ENCODE measurements at regions not wholly inside any gene's neighbourhood (a gene's known extent, or its start where the extent isn't known, plus 50 kb on each side); places are given as distances from the start of the nearest gene placed in this dataset.

DNA sequence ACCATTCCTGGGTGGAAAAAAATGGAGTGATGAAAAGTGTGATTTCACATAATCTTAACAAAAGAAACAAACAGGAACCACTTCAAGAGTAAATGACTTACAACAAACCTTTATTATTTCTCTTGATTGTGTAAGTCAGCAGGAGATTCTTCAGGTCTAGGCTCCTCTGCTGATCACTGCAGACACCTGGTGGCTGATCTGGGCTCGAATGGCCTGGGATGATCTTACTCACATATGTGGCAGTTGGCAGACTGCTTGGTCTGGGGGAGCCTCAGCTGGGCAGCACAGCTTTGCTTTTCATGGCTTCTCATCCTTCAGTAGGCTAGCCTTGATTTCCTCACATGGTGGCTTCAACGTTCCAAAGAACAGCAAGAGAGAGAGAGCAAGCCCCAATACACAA, 215.4 kb upstream of the PRICKLE1 start:
- DNase-seq (ENCODE audit: low read depth) = no peak

DNA sequence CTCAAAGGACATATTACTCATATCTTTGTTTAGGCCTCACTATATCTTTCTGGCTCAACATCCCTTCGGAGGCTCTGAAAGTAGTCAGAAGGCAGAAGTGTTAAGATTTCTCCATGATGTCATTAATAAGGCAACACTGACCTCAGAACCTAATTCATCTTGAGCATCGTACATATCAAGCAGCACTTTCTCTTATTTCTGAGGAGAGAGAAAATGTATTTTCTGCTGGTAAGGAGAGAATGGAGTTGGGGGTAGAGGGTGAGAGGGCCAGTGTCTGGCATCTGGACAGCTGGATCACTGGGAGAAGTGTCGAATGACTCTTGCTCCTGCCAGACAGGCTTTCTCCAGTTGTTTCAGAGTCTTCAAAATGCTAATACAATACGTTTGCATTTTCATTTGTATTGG, 213.2 kb upstream of the PRICKLE1 start:
- DNase-seq (ENCODE audit: low read depth) = peak; percentile 36

DNA sequence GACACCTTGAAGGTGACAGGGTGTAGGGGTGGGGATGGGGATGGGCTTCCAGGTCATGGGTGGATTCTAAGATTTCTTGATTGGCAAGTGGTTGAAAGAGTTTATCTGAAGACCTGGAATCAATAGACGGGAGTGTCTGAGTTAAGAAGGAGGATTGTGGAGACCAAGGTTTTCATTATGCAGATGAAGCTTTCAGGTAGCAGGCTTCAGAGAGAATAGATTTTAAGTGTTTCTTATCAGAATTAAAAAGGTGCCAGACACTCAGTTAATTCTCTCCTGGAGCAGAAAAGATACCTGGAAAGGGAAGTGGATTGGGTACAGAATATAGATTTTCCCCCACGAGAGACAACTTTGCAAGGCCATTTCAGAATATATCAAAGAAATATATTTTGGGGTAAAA, 211.7 kb upstream of the PRICKLE1 start:
- no peak for DNase-seq (ENCODE audit: low read depth)

DNA sequence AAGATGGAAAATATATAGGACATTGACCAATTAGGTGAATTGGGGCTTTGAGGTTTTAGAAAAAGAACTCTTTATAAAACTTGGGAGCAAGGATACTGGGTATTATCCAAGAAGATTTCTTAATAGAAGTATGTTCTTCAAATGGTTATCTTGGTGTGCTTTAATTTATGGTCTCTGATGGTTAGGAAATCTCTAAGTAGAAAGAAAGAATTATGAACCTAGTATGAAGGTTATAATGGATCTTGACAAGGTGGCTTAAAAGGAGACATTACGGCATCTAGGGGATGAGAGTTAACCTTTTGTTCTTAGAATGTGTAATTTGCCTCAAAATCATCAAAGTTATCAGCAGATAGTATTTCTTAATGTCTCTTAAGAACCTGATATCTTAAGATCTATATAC, 210.4 kb upstream of the PRICKLE1 start:
- no peak for DNase-seq (ENCODE audit: low read depth)

DNA sequence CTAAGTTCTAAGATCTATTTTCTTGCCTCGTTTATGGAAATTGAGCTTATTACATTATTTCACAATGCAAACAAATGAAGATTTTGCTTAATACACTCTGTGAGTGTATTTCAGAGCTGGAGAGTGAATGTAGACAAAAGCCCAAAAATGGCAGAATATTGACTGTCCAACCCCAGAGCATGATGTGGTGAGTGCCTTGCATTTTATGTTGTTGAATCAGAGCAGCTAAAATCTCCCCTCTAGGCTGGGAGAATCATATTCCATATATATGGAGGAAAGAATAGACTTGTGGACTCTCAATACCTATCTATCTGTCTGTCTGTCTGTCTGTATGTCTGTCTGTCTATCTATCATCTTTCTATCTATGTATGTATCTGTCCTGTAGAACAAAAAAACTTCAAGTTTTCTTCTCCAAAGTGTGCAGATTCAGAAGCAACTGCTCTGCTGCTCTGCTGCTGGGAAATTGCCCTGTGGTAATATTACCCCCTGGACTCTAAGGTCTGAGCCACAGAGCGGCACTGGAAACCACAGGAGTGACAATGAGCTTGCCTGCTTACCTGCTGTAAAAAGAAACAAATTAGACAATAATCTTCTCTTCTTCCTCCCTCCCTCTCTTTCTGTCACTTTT, 209.4 kb upstream of the PRICKLE1 start:
- peak; percentile 66 for DNase-seq (ENCODE audit: low read depth)

DNA sequence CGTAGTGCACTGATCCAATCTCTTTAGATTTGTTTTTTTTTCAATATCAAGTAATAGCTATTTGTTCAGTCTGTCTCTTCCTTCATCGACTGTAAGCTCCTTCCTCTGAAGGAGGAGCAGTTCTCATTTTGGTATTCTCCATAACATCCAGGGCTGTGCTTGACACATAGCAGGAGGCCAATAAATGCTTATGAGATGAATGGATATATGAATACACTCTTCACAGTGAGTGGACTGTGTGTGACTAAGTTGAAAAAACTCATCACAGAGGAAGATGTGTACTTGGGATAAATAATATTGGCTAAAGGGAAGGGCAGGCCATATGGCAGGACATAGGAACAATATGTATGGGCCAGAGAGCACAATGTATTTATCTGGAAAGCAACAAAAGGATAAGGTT, 205.3 kb upstream of the PRICKLE1 start:
- peak; percentile 15 for DNase-seq (ENCODE audit: low read depth)

DNA sequence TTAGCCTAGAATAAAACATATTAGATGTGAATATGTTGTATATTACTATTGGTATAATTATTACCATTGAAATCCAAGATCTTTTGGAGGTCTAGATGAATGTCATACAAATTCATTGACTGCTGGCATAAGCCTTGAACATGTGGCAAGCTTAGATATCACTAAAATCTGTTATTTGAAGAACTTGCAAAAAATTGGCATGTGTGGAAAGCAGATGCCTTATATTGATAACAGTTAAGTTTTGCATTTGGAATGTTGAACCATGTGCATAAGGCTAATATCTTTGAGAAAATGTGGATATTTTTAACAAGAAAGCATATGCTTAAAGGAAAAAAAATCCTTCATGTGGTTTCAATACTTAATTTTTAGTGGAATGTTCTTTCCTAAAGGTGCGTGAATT, 203.6 kb upstream of the PRICKLE1 start:
- DNase-seq (ENCODE audit: low read depth) = no peak

DNA sequence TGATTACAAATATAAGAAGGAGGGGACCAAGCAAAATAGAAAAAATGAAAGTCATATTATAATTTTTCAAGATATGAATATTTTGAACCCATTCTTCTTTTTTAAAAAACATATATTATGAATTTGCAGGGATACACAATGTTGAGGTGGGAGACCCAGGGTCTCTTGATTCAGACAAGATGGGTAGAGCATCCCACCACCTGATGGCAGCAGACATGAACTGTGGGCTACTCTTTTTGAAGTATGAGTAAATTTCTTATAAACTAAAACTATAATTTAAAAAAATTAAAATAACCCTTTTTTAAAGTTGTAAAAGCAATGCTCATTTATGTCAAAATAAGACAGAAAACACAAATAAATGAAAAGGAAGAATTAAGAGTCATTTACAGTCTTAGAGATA, 202.7 kb upstream of the PRICKLE1 start:
- DNase-seq (ENCODE audit: low read depth) = no peak

DNA sequence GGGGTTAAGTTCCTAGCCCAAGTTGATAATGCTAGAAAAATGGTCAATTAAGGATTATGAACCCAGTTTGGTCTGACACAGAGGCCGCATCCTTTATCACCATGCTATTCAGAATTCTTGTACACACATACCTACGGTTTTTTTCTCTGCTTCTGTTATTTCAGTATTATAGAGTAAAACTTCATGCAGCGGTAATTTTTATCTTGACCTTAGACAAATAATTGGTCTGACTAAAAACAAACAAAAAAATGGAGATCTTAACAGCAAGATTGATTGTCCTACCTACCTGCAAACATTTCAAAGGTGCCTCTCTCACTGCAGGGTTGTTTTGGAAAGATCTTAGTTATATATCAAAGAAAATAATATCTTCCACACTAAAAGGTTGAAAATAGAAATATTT, 201.9 kb upstream of the PRICKLE1 start:
- DNase-seq (ENCODE audit: low read depth) = no peak

DNA sequence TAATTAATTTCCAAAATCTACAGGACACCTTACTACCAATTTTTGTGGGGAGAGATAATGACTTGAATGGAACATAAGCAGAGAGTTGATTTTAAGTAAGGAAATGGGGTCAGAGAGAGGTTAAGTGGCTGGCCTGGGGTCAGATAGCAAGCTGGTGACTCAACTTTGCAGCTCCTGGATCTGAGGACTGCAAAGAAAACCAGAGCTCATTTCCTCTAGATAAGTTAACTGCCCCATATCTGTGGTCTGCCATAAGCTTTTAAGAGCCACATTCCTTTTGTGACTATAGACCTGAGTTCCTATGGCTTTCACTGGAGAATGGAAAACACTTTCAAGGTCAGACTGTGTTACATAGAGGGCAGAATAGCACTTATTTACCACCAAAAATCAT, 201.2 kb upstream of the PRICKLE1 start:
- peak; percentile 86 for DNase-seq (ENCODE audit: low read depth)

DNA sequence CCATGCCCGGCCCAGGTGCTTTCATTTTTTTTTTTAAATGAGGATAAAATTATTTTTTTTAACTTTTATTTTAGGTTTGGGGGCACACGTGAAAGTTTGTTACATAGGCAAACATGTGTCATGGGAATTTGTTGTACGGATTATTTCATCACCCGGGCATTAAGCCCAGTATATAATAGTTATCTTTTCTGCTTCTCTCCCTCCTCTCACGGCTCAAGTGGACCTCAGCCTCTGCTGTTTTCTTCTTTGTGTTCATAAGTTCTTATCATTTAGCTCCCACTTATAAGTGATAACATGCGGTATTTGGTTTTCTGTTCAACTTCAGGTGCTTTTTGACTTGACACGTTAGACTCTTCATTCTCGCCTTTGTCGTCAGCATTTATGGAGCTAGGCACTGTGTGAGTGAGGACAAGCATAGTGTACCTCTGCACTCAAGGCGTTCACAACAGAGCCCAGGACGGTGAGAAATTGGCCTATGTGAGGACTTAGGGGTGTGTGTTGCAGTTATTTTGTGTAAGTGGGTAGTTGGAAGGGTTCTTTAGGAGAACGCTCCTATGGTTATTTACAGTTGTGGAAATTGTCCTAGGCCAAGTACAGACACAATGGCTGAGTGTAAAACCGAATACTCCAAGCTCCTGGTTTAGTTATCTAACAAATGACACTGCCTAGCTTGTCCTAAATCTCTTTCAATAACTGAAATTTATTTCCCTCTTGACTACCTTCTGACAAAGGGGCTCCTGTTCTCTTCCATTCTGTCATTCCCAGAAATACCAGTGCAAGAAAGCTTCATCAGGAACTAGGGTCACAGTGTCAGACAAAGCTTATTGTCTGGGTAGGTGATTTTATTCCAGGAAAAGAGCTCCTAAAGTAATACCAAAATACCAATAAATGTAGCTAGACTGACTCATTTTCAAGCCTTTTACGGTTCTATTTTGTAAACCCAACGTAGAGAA, 200.5 kb upstream of the PRICKLE1 start:
- no peak for DNase-seq (ENCODE audit: low read depth)

DNA sequence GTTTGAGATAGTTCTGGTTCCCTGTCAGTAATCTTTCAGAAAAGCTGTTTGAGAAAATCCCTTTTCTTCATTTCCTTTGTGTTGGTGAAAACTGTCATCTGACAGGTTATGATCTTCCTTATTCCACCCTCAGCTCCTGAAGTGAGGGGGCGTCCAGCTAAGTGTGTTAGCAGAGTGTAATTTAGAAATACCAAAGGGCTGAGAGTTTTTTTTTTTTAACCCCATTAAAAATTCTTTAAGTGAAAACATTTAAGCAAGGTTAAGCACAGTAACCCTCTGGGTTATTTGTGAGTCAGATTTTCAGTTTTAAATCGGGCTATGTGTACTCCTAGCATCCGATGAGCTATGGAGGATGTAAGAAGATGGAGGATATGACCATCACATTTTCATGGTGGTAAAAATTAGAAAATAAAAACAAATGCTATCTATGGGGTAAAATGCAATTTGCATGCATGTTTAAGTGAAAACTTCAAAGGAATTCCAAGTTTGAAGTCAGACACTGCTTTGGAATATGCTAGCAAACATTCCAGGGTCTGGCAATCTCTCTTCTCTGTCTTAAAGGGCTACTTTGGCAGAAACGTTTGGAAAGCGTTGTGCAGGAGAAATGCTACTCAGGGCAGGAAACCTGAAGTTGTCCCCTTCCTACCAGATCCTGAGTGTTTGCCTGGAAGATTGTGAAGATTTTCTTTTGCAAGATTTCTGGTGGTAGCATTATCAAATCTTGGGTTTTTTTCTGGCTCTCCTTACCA, 197.0 kb upstream of the PRICKLE1 start:
- no peak for DNase-seq (ENCODE audit: low read depth)

DNA sequence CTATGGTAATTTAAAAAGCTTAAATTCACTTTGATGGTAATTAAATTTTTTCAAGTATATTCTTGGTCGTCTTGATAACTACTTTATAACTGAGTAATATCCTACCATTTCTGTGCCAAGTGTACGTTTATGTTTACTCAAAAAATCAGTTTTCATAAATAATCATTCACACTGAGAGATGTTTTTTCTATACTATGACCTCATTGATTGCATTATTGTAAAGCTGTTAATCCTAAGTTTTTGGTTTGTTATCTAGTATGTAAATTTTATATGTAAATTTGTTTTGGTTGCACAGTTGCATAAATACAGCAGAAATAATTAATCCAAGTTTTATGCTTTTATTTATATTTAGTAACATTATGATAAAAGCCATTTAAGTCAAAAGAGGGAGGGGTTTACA, 196.4 kb upstream of the PRICKLE1 start:
- DNase-seq (ENCODE audit: low read depth) = no peak

DNA sequence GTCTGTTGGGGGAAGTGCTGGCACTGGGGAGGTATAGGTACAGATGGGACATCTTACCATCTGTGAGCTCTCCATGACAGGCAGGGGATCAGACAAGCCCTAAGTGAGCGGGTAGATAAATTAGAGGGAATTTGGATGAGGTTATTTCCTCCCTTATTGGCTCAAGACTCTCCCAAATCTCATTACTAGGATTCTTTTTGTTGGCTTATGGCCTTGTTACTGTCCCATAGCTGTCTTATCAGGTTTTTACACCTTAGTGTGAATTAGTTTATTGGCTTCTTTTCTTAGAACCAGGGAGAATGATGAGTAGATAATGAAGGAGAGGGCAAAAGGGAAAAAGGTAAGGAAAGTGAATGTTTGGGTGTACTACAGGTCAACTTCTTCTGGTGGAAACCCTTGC, 191.1 kb upstream of the PRICKLE1 start:
- DNase-seq (ENCODE audit: low read depth) = no peak

DNA sequence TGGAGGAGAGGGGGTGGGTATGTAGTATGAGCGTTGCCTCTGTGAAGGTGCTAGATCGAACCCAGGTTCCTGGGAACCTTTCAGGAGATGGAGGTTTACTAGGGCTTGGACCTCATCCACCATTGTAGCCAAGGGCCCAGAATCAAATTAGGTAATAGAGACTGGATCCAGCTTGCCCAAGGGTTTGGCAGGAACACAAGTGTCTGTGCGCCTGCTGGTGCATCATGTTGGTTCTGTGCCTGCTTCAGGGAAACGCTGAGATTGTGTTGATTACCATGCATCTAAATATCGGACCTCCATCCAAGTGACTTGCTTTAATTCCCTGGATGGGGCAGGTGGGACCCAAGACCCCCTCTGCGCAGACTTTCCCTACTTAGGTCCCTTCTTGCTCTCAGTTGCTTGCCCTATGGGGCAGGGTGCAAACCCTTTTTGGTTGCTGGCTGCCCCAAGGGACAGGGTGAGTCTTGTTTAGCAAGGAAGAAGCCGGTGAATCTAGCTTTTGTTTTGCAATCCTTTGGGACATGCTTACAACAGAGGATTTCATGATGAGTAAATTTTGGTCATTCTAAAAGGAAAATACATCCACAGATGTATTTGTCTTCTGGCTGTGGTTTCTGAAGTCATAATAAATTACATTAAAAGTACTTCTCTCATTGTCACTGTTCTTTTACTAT, 189.8 kb upstream of the PRICKLE1 start:
- peak; percentile 74 for DNase-seq (ENCODE audit: low read depth)

DNA sequence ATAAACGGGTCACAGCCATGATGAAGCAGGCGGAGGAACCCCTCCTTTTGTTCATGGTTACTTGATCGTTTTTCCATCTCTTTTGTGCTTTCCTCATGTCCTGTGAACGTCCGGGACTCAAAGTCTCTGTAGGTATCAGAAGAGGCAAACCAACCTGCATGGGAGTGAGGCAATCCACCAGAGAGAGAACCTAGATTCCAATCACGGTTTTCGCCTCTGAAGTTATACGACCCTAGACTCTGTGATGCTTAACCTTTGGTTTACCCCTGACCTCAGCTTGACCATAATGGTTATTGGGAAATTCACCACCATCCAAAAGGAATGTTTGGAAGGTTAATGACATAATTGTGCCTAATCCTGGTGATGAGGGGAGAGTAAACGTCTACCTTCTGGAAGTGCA, 186.8 kb upstream of the PRICKLE1 start:
- DNase-seq (ENCODE audit: low read depth) = no peak

DNA sequence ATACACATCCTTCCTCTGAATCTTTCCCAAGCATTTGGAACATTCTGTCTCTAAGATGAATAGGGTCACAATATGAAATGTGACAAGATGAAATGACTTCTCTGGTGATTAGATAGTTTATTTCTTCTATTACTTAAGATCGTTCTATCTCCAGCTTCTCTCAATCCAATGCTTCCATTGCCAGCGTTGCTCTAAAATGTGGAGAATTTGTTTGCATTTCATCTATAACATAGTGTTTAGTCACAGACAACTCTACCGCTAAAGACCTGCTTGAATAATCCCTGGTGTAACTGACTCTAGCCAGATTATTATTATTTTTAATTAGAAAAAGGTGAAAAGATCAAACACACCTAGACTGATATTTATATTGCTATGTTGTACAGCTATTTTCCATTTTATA, 184.7 kb upstream of the PRICKLE1 start:
- DNase-seq (ENCODE audit: low read depth) = no peak

DNA sequence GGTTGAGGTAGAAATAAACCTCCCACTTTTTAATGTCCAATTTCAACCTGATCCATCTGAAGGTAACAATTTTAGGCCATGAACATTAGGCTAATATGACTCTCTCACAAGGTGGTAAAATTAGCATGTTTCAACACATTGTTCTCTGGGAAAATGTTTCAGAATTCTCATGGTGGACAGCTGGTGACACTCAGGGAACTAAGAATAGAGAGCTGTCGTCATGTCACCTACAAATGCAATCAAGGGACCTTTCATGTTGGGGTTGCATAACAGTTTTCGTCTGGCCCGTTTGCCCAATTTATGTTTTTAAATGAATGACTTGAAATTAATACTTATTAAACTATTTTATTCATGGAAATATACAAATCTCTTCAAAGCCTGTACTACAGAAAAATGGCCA, 180.7 kb upstream of the PRICKLE1 start:
- DNase-seq (ENCODE audit: low read depth) = no peak

DNA sequence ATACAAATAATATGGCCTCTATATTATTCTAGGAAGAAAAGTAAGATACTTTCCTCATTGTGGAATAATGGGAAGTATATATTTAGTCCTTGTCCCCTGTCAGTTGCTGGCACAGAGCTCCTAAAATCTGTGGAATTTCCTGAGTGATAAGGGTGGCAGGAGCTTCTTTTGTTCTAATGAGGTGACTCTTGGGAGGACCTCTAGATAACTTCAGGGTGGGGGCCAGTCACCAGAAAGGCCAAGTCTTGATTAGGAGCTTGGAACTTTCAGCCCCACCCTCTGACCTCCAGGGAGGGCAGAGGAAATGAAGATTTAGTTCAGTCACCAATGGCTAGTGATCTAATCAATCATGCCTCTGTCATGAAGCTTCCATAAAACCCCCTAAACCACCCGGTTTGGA, 179.9 kb upstream of the PRICKLE1 start:
- DNase-seq (ENCODE audit: low read depth) = no peak

DNA sequence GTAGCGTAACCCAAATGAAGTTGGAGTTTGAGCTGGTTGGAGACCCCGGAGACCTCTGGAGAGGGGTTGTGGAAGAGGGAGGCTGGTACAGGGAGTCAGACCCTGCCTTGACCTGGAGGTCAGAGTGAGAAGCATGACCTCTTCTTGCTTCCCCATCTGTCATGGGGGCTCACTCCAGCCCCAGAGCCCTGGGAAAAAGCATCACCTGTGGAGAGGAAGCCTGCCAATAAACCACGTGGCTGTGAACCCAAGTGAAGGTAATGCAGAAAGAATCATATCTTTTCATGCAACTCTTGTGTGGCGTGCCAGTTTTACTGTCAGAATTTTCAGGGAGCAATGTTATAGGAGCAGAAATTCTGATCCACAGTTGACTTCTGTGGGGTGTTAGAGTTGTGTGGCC, 178.5 kb upstream of the PRICKLE1 start:
- no peak for DNase-seq (ENCODE audit: low read depth)

DNA sequence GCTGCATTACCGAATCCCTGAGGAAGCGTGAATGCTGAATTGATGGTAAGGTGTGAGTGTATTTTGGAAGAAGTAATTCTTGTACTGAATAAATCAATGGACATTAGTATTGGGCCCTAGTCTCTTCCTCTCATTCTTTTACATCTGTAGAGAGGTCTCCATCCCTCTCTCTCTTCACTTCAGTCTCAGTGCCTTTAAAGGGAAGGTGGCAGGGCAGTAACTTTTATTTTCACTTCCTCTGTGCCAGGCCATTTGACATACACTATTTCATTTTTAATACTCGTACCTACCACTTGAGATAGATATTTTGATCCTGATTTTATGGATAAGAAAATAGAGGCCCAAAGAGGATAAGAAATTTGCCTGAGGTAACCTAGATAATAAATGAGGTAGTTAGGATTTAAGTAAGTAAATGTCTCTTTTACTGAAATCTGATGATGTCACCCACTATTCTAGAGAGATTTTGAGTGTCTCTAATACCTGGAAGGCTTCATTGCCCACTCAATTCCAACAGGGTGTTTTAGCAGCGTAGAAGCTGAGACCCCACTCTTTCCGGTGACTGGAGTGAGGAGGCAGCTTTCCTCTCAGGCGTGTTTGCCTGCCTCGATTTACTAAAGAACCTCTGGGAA, 177.9 kb upstream of the PRICKLE1 start:
- no peak for DNase-seq (ENCODE audit: low read depth)

Data from LHCN-M2 (cell line).